Fibroblast of pulmonary artery (primary cell): ENCODE measurements at regions not wholly inside any gene's neighbourhood (a gene's known extent, or its start where the extent isn't known, plus 50 kb on each side); places are given as distances from the start of the nearest gene placed in this dataset.

ENCODE experiments used
- DNase-seq: peaks from one replicate; pipeline ENCODE4 v3.0.0-alpha.2; 2010; ENCODE audit warnings: low read depth
- H3K4me3 ChIP-seq: replicated peaks from 2 replicates; pipeline ENCODE4 v1.5.1; 2011; ENCODE audit warnings: low read depth, mild to moderate bottlenecking, control low read depth, low read length, moderate library complexity
- CTCF ChIP-seq: IDR thresholded peaks from 2 replicates; pipeline ENCODE4 v1.5.1; 2011; ENCODE audit warnings: mild to moderate bottlenecking, control low read depth, low read length, inconsistent platforms; ENCODE audit errors: missing control alignments

- TF ChIP-seq CTCF: no peak
- no peak overlapping the region for H3K4me3 ChIP-seq
- no peak for DNase-seq
Measured at GRCh38 chr12:70106347-70106746, 136.9 kb upstream of the CNOT2 start.

- no peak for TF ChIP-seq CTCF
- no peak overlapping the region for H3K4me3 ChIP-seq
- no peak for DNase-seq
Measured at GRCh38 chr12:70110085-70110484, 133.1 kb upstream of the CNOT2 start.

GRCh38 chr12:70117670-70118069 lies 125.6 kb upstream of the CNOT2 start:
- H3K4me3 ChIP-seq: no peak overlapping the region
- TF ChIP-seq CTCF: no peak
- DNase-seq: no peak

GRCh38 chr12:70120970-70121369 lies 122.3 kb upstream of the CNOT2 start:
- no peak for TF ChIP-seq CTCF
- DNase-seq: no peak
- no peak overlapping the region for H3K4me3 ChIP-seq

GRCh38 chr12:70121562-70121961 lies 121.7 kb upstream of the CNOT2 start:
- H3K4me3 ChIP-seq: no peak overlapping the region
- TF ChIP-seq CTCF: no peak
- no peak for DNase-seq

GRCh38 chr12:70122804-70123203 lies 120.4 kb upstream of the CNOT2 start:
- TF ChIP-seq CTCF: no peak
- H3K4me3 ChIP-seq: no peak overlapping the region

GRCh38 chr12:70149013-70149412 lies 94.2 kb upstream of the CNOT2 start:
- H3K4me3 ChIP-seq: no peak overlapping the region
- TF ChIP-seq CTCF: no peak

More at GRCh38 chr12:70122804-70123203, 120.4 kb upstream of the CNOT2 start:
- no peak for DNase-seq

More at GRCh38 chr12:70149013-70149412, 94.2 kb upstream of the CNOT2 start:
- no peak for DNase-seq
